CD4-positive, alpha-beta T cell treated with Interleukin-1 beta for 1 hour (primary cell): ENCODE measurements at regions not wholly inside any gene's neighbourhood (a gene's known extent, or its start where the extent isn't known, plus 50 kb on each side); places are given as distances from the start of the nearest gene placed in this dataset.
"Not testable (repeated sequence)": the region's sequence is repeated elsewhere in the genome, so short reads cannot be mapped to it uniquely, and the experiment has no call there.

Source experiments
- DNase-seq, 2 donors: peaks; one replicate each; pipeline ENCODE4 v3.0.0-alpha.2; 2020 to 2022

DNA sequence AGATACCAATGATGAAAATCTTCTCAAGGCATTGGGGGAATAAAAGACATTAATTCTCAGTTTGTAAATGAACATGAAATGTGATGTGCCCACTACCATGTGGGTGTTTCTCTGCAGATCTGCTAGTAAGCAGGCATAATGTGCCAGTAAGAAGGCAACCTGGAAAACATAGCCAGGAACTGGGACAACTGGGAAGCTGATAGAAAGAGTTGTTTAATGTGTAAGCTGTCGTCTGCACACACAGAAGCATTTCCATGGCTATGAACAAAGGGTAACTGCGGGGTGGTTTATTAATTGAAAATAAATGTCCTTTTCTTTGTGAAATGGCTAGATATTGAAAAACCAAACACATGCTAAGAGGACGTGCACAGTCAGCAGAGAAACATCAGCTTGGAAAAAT is 52.0 kb downstream of the ZC3H11B start:
- DNase-seq, result no peak

DNA sequence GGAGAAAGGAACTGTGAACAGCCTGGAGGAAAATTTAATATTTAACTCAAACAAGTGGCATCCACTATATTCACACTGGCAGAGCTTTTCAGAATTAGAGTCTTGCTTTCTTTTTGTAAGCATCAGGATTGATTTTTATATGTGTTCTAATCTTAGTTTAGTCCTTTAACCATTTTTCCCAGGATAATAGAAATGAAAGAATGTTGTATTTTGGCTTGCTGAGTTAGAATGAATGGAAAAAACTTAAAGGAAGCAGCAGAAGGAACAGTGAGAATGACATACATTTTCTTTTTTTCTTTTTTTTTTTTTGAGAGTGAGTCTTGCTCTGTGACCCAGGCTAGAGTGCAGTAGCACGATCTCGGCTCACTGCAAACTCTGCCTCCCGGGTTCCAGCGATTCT is 53.0 kb downstream of the ZC3H11B start:
- no peak for DNase-seq

DNA sequence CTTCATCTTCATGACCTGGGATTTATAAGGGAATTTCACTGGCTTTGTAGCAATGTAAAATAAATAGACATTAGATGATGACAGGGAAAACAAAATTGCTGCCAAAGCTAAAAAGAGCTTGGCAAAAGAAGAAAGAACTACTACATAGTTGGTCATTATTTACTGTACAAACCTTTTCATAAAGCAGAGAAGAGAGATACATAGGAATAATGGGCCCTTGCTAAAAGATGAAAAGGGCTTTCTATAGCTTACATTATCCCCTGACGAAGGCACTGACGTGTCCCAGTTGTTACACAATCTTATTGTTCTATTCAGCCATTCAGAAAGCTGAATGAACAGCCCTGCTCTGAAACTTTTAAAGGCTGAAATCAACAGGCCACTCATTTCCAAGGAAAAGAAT is 57.1 kb downstream of the ZC3H11B start:
- no peak for DNase-seq

DNA sequence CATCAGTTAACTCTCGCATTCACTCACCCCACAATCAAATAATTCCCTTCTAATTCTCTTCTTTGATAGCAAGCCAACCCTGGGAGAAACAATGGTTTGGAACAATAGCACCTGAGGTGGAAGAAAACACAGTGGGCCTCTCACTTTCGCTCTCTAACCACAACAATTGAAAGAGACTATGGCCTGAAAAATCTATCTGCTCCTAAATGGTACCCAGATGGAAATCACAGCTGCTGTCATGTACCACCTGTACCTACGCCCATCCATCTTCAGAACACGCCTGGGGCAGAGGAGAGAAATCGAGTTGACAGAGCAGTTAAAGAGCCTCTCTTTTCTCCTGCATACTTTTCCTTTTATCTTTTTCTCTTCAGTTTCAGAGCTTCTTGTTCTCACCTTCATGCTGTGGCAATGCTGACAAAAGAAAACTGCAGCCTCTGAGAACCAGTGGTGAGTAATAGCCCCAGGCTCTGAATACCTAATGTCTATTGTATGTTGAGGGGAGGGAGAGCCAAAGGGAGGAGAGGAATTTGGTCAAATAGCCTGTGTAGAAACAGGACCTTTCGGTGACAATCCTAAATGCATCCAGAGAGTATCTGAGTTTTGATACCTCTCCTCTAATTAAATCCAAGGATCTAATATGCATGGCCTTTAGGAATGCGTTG is 57.7 kb downstream of the ZC3H11B start:
- DNase-seq, result no peak

DNA sequence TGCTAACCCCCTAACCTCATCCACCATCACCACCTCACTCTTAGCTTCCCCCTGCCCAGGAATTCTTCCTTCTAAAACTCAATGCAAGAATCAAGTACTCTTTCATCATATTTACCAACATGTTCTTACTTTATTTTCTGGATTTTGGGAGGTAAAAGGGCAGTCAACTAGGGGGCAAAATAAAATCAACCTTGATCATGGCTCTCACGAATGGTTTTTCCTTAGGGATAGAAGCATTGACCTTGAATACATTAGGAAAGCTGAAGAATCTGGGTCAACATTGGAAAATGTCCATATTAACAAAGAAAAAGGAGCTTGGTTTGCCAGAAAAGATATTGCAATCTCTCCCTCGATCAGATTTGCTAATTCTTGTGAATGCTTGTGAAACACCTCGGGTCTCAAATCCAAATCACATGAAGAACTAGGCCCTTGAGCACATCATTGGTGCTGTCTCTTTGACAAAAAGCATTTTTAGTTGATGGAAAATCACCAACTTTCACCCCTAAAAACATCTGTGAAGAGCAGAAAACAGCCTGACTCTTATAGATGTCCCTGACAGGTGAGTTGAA is 58.9 kb downstream of the ZC3H11B start:
- DNase-seq, result no peak

DNA sequence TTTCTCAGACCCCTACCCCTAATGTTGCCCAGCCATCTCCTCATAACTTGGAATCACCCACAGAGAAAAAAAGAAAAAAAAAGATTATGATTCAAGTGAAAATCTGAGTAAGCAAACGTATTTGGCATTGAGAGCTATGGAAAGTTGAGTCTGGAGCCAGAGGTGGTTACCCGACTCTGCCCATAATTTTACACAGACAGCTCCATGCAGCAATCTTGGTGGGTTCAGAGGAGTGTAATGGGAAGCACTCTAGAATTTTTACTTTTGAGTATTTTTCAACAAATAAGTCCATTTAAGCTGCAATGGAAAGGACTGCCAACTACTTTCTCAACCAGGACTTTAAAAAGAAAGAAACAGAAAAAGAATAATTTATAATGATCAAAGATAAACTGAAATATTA is 62.7 kb downstream of the ZC3H11B start:
- no peak for DNase-seq

DNA sequence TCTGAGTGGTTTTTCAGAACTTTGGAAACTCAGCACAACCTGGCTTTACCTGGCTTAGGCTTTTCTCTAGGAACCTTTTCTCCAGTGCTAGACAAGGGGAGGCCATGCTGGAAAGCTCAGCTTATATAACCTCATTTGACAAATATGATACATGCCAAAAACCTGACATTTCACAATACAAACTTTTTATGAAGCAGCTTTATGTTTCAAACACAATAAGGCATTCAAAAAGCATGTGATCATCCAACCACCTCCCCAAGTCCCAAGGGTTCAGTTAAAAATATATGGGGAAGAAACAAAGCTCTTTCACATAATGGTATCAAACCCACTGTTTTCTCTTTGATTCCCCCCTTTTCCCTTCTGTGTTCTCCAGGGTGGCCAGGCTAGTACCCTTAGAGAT is 63.7 kb downstream of the ZC3H11B start:
- DNase-seq, result no peak

DNA sequence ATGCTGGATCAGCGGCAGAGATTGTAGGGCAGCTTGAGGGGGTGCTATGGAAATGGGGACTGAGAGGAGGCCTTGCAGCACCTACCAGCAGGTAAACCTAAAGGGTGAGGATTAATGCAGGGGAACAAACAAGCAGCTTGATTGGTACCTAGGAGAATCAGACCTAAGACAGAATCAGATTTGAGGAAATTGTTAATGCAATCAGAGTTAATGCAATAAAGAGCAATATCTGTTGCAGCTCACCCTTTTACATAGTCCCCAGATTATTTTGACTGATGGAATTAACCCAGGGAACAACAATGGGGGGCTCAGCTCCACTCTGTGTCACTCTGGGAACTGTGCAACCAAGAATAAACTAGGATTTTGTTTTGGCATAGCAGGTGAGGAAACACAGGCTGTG is 64.5 kb downstream of the ZC3H11B start:
- no peak for DNase-seq

DNA sequence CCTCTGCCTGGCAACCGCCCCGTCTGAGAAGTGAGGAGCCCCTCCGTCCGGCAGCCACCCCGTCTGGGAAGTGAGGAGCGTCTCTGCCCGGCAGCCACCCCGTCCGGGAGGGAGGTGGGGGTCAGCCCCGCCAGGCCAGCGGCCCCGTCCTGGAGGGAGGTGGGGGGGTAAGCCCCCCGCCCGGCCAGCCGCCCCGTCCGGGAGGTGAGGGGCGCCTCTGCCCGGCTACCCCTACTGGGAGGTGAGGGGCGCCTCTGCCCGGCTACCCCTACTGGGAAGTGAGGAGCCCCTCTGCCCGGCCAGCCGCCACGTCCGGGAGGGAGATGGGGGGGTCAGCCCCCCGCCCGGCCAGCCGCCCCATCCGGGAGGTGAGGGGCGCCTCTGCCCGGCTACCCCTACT is 67.1 kb downstream of the ZC3H11B start:
- not testable (repeated sequence) for DNase-seq

DNA sequence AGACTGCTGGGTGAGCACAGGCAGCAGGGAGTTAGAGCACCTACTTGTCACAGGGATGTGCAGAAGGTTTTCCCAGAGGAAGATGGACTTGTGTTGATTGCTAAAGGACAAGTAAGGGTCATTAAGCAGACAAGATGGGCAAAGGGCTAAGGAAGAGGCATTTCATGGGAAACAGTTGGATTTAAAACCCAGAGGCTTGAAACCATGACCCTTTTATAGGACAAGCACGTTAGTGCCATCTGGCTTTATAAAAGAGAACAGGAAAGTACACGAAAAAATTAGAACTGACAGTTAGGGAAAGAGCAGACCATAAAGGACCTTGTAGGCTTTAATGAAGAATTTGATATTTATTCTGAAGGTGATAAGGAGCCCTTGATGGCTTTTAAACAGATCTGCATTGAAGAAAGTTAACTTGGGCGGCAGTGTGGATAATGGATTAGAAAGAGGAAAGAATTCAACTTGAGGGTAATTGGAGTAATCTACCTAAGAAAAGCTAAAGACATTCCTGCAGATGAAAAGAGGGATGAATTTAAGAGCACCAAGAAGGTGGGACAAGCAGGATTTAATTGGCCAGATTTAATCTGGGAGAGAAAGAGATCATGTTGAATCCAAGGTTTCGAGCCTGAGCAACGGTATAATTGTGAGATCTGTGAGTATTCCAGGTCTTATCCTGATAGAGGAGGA is 68.6 kb downstream of the ZC3H11B start:
- DNase-seq, result no peak

DNA sequence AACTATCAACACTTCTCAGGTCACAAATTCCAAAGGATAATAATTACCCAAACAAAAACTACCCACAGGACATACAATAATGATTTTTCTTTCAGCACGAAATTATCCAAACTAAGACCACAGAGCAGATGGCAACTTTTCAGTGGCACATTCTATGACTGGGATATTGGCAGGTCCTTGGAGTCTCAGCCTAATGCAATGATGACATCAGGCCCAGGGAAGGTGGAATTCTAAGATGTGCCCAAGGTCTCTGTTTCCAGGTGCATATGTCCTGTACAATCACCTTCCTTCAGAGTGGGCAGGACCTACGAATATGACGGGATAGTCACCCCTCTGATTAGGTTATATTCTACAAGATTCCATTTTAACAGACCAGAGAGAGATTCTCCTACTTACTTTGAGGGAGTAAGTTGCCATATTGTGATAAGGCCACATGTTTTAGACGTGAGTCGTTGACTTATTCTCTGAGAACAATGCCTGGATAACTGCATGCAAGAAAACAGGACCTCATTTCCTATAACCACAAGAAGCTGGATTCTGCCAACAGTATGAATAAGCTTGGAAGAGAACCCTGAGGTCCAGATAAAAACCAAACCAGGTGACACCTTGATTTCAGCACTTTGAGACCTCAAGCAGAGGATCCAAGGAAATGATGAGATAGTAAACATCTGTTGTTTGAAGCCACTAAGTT is 69.9 kb downstream of the ZC3H11B start:
- DNase-seq, result no peak

DNA sequence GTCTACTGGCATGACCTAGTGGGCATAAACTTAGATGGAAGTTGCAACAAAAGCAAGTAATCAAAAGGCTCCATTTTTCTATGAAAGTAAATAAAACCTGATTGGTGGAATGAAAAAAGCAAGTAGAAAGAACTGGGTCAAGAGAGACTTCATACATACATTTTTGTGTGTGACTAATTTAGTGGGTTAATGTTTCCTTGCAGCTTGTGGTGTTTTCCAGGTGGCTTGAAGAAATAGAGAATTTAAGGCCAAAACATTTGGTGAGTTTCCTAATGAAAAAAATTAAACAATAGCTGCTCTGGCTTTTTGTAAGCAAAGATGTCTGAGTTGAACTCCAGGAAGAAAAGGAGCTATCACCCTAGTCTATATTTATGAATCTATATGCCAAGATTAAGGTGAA is 71.0 kb downstream of the ZC3H11B start:
- DNase-seq, result no peak

DNA sequence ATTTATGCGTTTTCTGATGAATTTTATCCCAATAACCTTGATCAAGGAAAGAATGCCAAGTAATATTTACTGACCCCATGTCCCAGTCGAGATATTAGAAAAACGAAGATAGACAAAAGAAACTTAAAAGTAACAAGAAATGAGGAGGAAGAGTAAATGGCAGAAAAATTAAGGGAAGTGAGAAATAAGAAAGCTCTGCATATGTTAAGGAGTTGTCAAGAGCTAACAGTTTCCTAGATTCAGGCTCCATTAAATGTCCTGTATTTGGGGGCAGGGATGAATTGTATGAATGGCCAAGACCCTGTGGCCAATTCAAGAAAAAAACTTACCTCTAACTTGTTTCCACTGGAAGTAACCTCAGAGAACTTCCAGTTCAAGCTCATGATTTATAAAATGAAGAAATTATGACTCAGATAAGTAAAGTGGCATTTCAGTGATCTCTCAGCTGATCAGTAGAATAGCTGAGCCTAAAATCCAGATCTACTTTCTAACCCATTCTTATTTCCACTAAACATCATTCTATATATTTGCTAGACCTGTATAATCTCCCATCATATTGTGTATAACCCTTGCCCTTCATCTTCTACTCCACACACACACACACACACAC is 73.2 kb downstream of the ZC3H11B start:
- no peak for DNase-seq

DNA sequence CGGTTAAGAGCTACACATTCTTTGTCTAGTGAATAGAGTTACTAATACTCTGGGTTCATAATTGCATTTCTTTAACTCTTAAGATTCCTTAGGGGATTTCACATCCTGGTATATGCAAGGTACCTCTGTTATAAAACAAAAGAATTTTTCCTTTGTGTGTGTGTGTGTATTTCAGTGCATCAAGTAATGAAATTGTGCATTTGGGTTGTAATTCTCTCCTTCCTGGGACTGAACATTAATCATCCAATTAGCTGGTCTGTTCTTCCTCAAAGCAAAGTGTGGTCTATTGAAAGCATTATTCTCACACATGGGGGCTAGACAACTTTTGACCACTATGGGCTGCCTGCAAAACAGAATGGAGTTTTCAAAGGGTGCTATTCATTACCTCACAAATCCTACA is 74.0 kb downstream of the ZC3H11B start:
- DNase-seq, result no peak

DNA sequence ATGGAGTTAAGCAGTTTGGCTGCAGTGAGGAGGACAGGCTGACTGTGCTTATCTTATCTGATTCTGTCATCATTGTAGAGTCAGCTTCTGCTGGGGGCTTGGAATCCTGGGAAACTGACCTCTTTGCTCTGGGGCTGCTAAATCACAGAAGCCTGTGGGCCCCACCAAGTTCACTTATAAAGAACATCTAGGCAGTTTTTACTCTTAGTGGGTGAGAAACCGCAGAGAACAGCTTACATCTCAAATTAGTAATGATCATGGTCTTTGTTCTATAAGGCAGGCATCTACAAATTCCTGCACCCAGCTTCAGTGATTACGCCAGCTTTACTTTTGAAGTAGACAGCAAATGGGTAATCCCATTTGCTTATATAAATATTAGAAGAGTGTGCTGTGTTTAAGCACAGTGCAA is 75.7 kb downstream of the ZC3H11B start:
- no peak for DNase-seq

DNA sequence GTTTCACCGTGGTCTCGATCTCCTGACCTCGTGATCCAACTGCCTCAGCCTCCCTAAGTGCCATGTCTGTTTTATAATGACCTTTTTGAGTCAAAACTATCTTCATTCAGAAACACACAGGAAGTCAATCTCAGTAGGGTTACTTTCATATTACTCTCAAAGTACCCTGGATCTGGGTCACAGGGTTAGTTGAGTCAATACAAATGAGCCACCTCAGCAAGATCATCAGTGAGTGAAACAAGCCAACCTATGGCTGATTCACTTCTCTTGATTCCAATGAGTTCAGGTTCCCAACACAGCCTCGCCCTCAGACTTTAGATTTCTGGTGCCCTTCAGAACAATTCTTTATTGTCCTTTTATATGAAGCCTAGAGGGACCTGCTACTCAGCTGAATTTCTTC is 76.9 kb downstream of the ZC3H11B start:
- DNase-seq, result no peak

DNA sequence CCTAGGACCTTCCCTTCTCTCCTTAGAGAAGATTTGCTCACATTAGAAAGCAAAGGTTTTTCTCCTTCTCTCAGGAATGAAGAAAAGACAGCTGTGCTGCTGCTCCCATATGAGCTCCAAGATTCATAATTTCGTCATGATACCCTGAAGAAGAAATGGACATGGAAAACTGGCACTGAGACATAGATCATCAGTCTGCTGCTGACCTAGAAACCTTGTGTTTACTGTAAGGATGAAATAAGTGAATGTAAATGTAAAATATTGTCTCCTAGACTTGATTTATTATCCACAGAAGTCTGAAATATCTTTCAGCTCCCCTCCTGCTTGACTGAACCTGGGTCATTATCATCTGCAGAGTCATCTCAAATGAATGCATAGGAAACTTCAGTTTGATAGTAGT is 77.9 kb downstream of the ZC3H11B start:
- DNase-seq, result no peak

DNA sequence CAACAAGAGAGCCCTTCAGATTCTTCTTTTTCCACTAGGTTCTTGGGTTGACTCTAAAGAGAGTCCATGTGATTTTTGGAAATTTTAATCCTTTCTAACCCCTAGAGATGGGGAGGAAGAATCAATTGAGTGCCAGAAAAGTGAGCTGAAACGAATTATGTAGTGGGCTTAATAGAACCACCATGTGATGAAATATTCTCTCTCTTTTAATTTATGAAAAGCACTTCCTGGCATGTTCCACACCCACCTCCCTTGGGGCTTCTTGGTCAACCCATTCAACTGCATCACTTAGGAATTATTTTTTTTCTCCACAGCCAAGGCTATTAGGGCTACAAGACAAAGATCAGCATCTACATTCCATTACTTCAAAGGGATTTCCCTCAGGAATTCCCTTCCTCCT is 79.6 kb downstream of the ZC3H11B start:
- no peak for DNase-seq

DNA sequence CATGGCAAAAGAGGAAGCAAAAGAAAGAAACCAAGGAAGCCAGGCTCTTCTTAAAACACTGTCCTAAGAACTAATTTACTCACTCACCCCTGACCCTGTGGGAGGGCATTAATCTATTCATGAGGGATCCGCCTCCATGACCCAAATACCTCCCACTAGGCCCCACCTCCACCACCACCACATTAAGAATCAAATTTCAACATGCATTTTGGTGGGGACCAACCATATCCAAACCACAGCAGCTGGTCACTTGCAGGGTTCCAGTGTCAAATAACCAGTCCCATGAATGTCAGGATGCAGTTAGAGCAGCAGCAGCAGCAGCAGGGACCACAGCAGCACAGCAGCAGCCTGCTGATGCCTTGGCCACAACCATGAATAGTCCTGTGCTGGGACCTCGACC is 83.8 kb downstream of the ZC3H11B start:
- DNase-seq, result no peak

DNA sequence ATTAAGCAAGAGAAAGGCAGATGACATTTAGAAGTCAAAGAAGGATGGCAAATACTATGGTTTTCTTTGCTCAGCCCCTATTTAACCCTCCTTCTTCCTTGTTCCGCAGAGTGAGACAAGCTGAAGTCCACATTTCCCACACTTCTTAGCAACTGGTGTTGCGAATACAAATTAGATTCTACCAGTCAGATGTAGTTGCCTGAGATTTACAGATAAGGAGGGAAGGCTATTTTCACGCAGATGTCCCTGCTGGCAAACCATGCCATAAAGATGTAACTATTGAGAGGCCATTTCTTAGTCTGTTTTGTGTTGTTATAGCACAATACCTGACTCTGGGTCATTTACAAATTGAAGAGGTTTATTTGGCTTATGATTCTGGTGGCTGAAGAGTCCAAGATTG is 84.3 kb downstream of the ZC3H11B start:
- DNase-seq, result no peak

DNA sequence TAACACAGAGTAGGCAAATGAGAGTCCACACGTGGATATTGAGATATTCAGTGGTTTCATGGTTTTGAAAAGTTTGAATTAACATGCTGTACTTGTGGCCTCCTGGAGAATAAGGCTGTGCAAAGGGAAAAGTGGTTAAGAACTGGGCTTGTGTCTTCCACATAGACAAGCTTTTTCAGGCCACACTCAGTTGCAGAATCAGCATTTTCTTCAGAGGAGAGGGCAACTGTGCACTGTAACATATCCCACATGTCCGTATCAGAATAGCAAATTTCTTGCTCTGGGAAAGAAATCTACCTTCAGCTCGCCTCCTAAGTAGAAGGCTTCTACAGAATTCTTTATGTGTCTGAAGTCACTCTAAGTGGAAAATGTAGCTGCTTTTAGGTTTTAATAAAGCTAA is 84.9 kb downstream of the ZC3H11B start:
- DNase-seq, result no peak

DNA sequence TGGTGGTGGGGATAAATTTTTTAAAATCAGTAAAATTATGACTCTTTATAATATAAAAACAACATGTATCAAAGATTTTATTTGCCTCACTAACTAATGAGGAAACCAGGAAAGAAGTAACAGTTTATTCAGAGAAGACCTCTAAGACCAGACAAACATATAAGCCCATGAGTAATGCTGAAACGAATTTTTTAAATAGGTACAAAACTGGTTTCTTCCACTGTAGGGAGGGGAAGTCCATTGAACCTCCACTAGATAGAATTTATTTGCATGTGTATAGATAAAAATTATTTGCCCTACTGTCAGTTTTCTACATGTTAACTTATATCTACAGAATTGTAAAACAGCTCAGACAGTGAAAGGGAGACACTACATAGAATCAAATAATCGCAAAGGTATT is 86.8 kb downstream of the ZC3H11B start:
- no peak for DNase-seq

DNA sequence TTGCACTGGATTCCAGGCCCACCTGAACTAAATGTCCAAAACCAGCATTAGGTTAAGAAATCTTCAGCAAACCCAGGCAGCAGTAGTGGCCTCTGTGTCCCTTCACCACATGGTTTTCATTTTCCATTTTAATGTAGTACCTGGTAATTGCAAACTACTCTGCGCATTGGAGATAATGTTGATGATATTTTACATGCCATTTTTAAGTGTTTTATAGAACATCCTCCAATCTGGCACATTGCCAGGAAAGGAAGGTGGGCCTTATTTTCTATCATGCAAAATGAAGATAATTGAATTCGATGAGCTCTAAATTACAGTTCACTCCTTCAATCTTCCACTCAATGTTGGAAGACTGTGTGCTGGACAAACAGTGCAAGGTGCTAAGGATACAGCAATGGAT is 89.5 kb downstream of the ZC3H11B start:
- no peak for DNase-seq

DNA sequence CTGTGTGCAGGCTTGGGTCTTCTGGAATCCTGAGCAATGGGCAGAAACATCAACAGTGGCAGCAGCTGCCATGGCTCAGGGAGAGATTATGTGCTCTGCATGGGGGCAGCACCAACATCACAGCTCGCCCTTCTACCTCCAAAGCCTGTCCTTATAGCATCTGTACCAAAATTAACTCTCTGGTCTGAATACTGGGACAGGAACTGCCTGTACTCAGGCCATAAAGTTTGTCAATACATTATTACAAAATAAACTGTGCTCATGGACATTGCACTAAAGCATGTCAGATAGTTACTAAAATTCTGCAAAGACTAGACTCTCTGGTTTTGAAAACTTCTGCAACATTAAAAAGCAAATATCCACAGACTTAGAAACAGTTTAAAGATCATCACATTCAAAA is 91.6 kb downstream of the ZC3H11B start:
- DNase-seq, result no peak
